ENCODE measurements at regions not wholly inside any gene's neighbourhood (a gene's known extent, or its start where the extent isn't known, plus 50 kb on each side); places are given as distances from the start of the nearest gene placed in this dataset.

GRCh38 chr1:29624320-29625083 is 388.2 kb downstream of the PTPRU start:
- DNase-seq: no peak

GRCh38 chr1:29623501-29623900 is 387.2 kb downstream of the PTPRU start:
- 70 to 82% methylated on average over 7 of the region's 7 CpGs for WGBS, 2 donors
- no peak overlapping the region for H3K27ac ChIP-seq
- H3K4me3 ChIP-seq: no peak overlapping the region
- no peaks in the 10 kb centered on the region for H3K36me3 ChIP-seq
- H3K9me3 ChIP-seq: peaks cover 0 to 11% (median 0%) of the 10 kb centered on the region in 11 donors
- intact Hi-C loops (cut with DNase I): no loop called here
- ATAC-seq (no peak), DNase-seq (no peak)
- no peak for TF ChIP-seq CTCF (IDR thresholded peaks at IDR 0.05)
- no peaks in the 10 kb centered on the region for H3K4me1 ChIP-seq
- peaks cover 0 to 36% (median 16%) of the 10 kb centered on the region in 7 donors for H3K27me3 ChIP-seq

More at GRCh38 chr1:29624320-29625083, 388.2 kb downstream of the PTPRU start:
- H3K36me3 ChIP-seq: no peaks in the 10 kb centered on the region
- no peak for TF ChIP-seq CTCF (IDR thresholded peaks at IDR 0.05)
- no peak for ATAC-seq
- intact Hi-C loops (cut with DNase I): no loop called here
- WGBS, 2 donors: 79 to 82% methylated on average over 9 of the region's 9 CpGs
- no peak overlapping the region for H3K4me3 ChIP-seq
- peaks cover 0 to 12% (median 0%) of the 10 kb centered on the region in 11 donors for H3K9me3 ChIP-seq
- H3K27me3 ChIP-seq: peaks cover 0 to 36% (median 16%) of the 10 kb centered on the region in 7 donors
- no peaks in the 10 kb centered on the region for H3K4me1 ChIP-seq
- no peak overlapping the region for H3K27ac ChIP-seq

- Histone ChIP-seq H3K4me1 (no peaks in the 10 kb centered on the region), H3K27ac (no peak overlapping the region), H3K9me3 (no peaks in the 10 kb centered on the region), H3K27me3 (peaks cover 0 to 36% (median 16%) of the 10 kb centered on the region in 7 donors), H3K4me3 (no peak overlapping the region), H3K36me3 (no peaks in the 10 kb centered on the region)
- ATAC-seq: no peak
- intact Hi-C loops (cut with DNase I): no loop called here
- no peak for TF ChIP-seq CTCF (IDR thresholded peaks at IDR 0.05)
- WGBS, 2 donors: 78 to 79% methylated on average over 11 of the region's 11 CpGs
- no peak for DNase-seq
These were observed 385.6 kb downstream of the PTPRU start for GRCh38 chr1:29621826-29622435.

GRCh38 chr1:29620631-29621030 is 384.3 kb downstream of the PTPRU start:
- no peak for TF ChIP-seq CTCF (IDR thresholded peaks at IDR 0.05)
- Histone ChIP-seq H3K4me3 (no peak overlapping the region), H3K4me1 (no peaks in the 10 kb centered on the region), H3K9me3 (no peaks in the 10 kb centered on the region), H3K27me3 (peaks cover 0 to 31% (median 13%) of the 10 kb centered on the region in 7 donors), H3K27ac (no peak overlapping the region), H3K36me3 (no peaks in the 10 kb centered on the region)
- ATAC-seq (no peak), DNase-seq (no peak)
- WGBS, 2 donors: 73 to 76% methylated on average over 7 of the region's 7 CpGs
- intact Hi-C loops (cut with DNase I): no loop called here

All from heart right ventricle (tissue), 16 donors.